ENCODE measurements at regions not wholly inside any gene's neighbourhood (a gene's known extent, or its start where the extent isn't known, plus 50 kb on each side); places are given as distances from the start of the nearest gene placed in this dataset.
"Not testable (repeated sequence)": the region's sequence is repeated elsewhere in the genome, so short reads cannot be mapped to it uniquely, and the experiment has no call there.

- H3K27ac ChIP-seq (ENCODE audit: low read length); ATAC-seq; DNase-seq; H3K4me3 ChIP-seq (ENCODE audit: low read length); H3K4me1 ChIP-seq (ENCODE audit: control insufficient read depth, insufficient read depth, low read length); intact Hi-C loops (cut with DNase I); H3K27me3 ChIP-seq (ENCODE audit: control insufficient read depth, insufficient read depth); H3K9me3 ChIP-seq (ENCODE audit: control insufficient read depth, low read length): not testable (repeated sequence)
- WGBS, result 98% methylated on average over 3 of the region's 3 CpGs
Observed at GRCh38 chr12:92375504-92375903, 229.9 kb upstream of the BTG1 start.

- no peaks in the 10 kb centered on the region for H3K4me1 ChIP-seq (ENCODE audit: control insufficient read depth, insufficient read depth, low read length)
- H3K4me3 ChIP-seq (ENCODE audit: low read length), result no peak overlapping the region
- ATAC-seq, result no peak
- no peak overlapping the region for H3K27ac ChIP-seq (ENCODE audit: low read length)
- intact Hi-C loops (cut with DNase I), result no loop called here
- no peaks in the 10 kb centered on the region for H3K27me3 ChIP-seq (ENCODE audit: control insufficient read depth, insufficient read depth)
- no peak for DNase-seq
- no peaks in the 10 kb centered on the region for H3K9me3 ChIP-seq (ENCODE audit: control insufficient read depth, low read length)
Observed at GRCh38 chr12:92370828-92371227, 225.2 kb upstream of the BTG1 start.

GRCh38 chr12:92369636-92370035 lies 224.0 kb upstream of the BTG1 start:
- H3K27ac ChIP-seq (ENCODE audit: low read length), result no peak overlapping the region
- no peak for DNase-seq
- H3K4me3 ChIP-seq (ENCODE audit: low read length), result no peak overlapping the region
- no peak for ATAC-seq
- intact Hi-C loops (cut with DNase I), result no loop called here
- no peaks in the 10 kb centered on the region for H3K9me3 ChIP-seq (ENCODE audit: control insufficient read depth, low read length)
- peaks cover 2% of the 10 kb centered on the region for H3K4me1 ChIP-seq (ENCODE audit: control insufficient read depth, insufficient read depth, low read length)
- no peaks in the 10 kb centered on the region for H3K27me3 ChIP-seq (ENCODE audit: control insufficient read depth, insufficient read depth)
- WGBS, result 91% methylated on average over 2 of the region's 2 CpGs

GRCh38 chr12:92369056-92369455 lies 223.4 kb upstream of the BTG1 start:
- Histone ChIP-seq H3K4me1 (ENCODE audit: control insufficient read depth, insufficient read depth, low read length) (peaks cover 2% of the 10 kb centered on the region), H3K27me3 (ENCODE audit: control insufficient read depth, insufficient read depth) (no peaks in the 10 kb centered on the region), H3K9me3 (ENCODE audit: control insufficient read depth, low read length) (no peaks in the 10 kb centered on the region), H3K4me3 (ENCODE audit: low read length) (no peak overlapping the region), H3K27ac (ENCODE audit: low read length) (no peak overlapping the region)
- ATAC-seq (no peak), DNase-seq (no peak)
- intact Hi-C loops (cut with DNase I), result no loop called here
- 79% methylated on average over 3 of the region's 3 CpGs for WGBS

- no peak overlapping the region for H3K27ac ChIP-seq (ENCODE audit: low read length)
- H3K4me1 ChIP-seq (ENCODE audit: control insufficient read depth, insufficient read depth, low read length), result peaks cover 2% of the 10 kb centered on the region
- DNase-seq (no peak), ATAC-seq (no peak)
- H3K4me3 ChIP-seq (ENCODE audit: low read length), result no peak overlapping the region
- no peaks in the 10 kb centered on the region for H3K27me3 ChIP-seq (ENCODE audit: control insufficient read depth, insufficient read depth)
- no peaks in the 10 kb centered on the region for H3K9me3 ChIP-seq (ENCODE audit: control insufficient read depth, low read length)
- intact Hi-C loops (cut with DNase I), result no loop called here
- 92% methylated on average over 2 of the region's 2 CpGs for WGBS
Observed at GRCh38 chr12:92365836-92366235, 220.2 kb upstream of the BTG1 start.

GRCh38 chr12:92365333-92365732 lies 219.7 kb upstream of the BTG1 start:
- Histone ChIP-seq H3K27ac (ENCODE audit: low read length) (no peak overlapping the region), H3K27me3 (ENCODE audit: control insufficient read depth, insufficient read depth) (no peaks in the 10 kb centered on the region), H3K4me1 (ENCODE audit: control insufficient read depth, insufficient read depth, low read length) (peaks cover 2% of the 10 kb centered on the region), H3K4me3 (ENCODE audit: low read length) (no peak overlapping the region), H3K9me3 (ENCODE audit: control insufficient read depth, low read length) (no peaks in the 10 kb centered on the region)
- WGBS, result 99% methylated on average over 1 of the region's 1 CpG
- ATAC-seq (no peak), DNase-seq (no peak)
- intact Hi-C loops (cut with DNase I), result no loop called here

GRCh38 chr12:92363295-92364146 lies 217.9 kb upstream of the BTG1 start:
- Histone ChIP-seq H3K4me1 (ENCODE audit: control insufficient read depth, insufficient read depth, low read length) (peaks cover 2% of the 10 kb centered on the region), H3K27ac (ENCODE audit: low read length) (peak overlapping the region; percentile 24), H3K9me3 (ENCODE audit: control insufficient read depth, low read length) (no peaks in the 10 kb centered on the region), H3K4me3 (ENCODE audit: low read length) (peak overlapping the region; percentile 20), H3K27me3 (ENCODE audit: control insufficient read depth, insufficient read depth) (no peaks in the 10 kb centered on the region)
- 24% methylated on average over 11 of the region's 11 CpGs for WGBS
- DNase-seq (peak; percentile 58 to 77 (median 76)), ATAC-seq (peak; percentile 88 to 92)
- intact Hi-C loops (cut with DNase I), result no loop called here

GRCh38 chr12:92362785-92363184 lies 217.1 kb upstream of the BTG1 start:
- no peaks in the 10 kb centered on the region for H3K9me3 ChIP-seq (ENCODE audit: control insufficient read depth, low read length)
- 37% methylated on average over 3 of the region's 3 CpGs for WGBS
- no peak overlapping the region for H3K4me3 ChIP-seq (ENCODE audit: low read length)
- no peak for DNase-seq
- peaks cover 2% of the 10 kb centered on the region for H3K4me1 ChIP-seq (ENCODE audit: control insufficient read depth, insufficient read depth, low read length)
- intact Hi-C loops (cut with DNase I), result no loop called here
- H3K27me3 ChIP-seq (ENCODE audit: control insufficient read depth, insufficient read depth), result no peaks in the 10 kb centered on the region
- no peak overlapping the region for H3K27ac ChIP-seq (ENCODE audit: low read length)
- ATAC-seq, result no peak

GRCh38 chr12:92362126-92362525 lies 216.5 kb upstream of the BTG1 start:
- Histone ChIP-seq H3K4me1 (ENCODE audit: control insufficient read depth, insufficient read depth, low read length) (peaks cover 2% of the 10 kb centered on the region), H3K27me3 (ENCODE audit: control insufficient read depth, insufficient read depth) (no peaks in the 10 kb centered on the region), H3K27ac (ENCODE audit: low read length) (no peak overlapping the region), H3K9me3 (ENCODE audit: control insufficient read depth, low read length) (no peaks in the 10 kb centered on the region), H3K4me3 (ENCODE audit: low read length) (no peak overlapping the region)
- ATAC-seq (no peak), DNase-seq (no peak)
- 73% methylated on average over 6 of the region's 6 CpGs for WGBS
- intact Hi-C loops (cut with DNase I), result no loop called here

GRCh38 chr12:92360543-92360942 lies 214.9 kb upstream of the BTG1 start:
- WGBS, result 82% methylated on average over 2 of the region's 2 CpGs
- Histone ChIP-seq H3K4me3 (ENCODE audit: low read length) (no peak overlapping the region), H3K27me3 (ENCODE audit: control insufficient read depth, insufficient read depth) (no peaks in the 10 kb centered on the region), H3K27ac (ENCODE audit: low read length) (no peak overlapping the region), H3K9me3 (ENCODE audit: control insufficient read depth, low read length) (no peaks in the 10 kb centered on the region), H3K4me1 (ENCODE audit: control insufficient read depth, insufficient read depth, low read length) (peaks cover 2% of the 10 kb centered on the region)
- ATAC-seq (no peak), DNase-seq (no peak)
- intact Hi-C loops (cut with DNase I), result no loop called here

GRCh38 chr12:92359581-92360209 lies 214.0 kb upstream of the BTG1 start:
- H3K9me3 ChIP-seq (ENCODE audit: control insufficient read depth, low read length), result no peaks in the 10 kb centered on the region
- intact Hi-C loops (cut with DNase I), result no loop called here
- no peak overlapping the region for H3K27ac ChIP-seq (ENCODE audit: low read length)
- H3K4me1 ChIP-seq (ENCODE audit: control insufficient read depth, insufficient read depth, low read length), result peaks cover under 1% of the 10 kb centered on the region
- ATAC-seq, result no peak
- H3K27me3 ChIP-seq (ENCODE audit: control insufficient read depth, insufficient read depth), result no peaks in the 10 kb centered on the region
- no peak overlapping the region for H3K4me3 ChIP-seq (ENCODE audit: low read length)
- 87% methylated on average over 2 of the region's 2 CpGs for WGBS
- DNase-seq, result no peak

All from right cardiac atrium (tissue), 5 donors.